Heart right ventricle (tissue), 16 donors: ENCODE measurements at regions not wholly inside any gene's neighbourhood (a gene's known extent, or its start where the extent isn't known, plus 50 kb on each side); places are given as distances from the start of the nearest gene placed in this dataset.

Source experiments
- ATAC-seq, 8 donors: fragments of 200-7000 bp; cut with Tn5 transposase; one replicate each; pipeline ENCODE4 v1.9.1; 2020; ENCODE audit warnings: mild to moderate bottlenecking in 8 of 8, moderate library complexity in 8 of 8, moderate number of reproducible peaks in 1 of 8
- DNase-seq, 2 donors: peaks; one replicate each; pipeline ENCODE4 v3.0.0-alpha.2; 2020
- H3K27ac ChIP-seq, 10 donors: fragments of 200-600 bp; sonication (generic) in 2 of 10; one replicate each; pipeline versions ENCODE4 v1.5.0 to v1.8.0; 2020 to 2022; ENCODE audit warnings: mild to moderate bottlenecking in 3 of 10
- H3K27me3 ChIP-seq, 7 donors: fragments of 200-600 bp; one replicate each; pipeline ENCODE4 v1.8.0; 2021 to 2022; ENCODE audit warnings: mild to moderate bottlenecking in 2 of 7
- H3K36me3 ChIP-seq, 9 donors: fragments of 200-600 bp; sonication (generic) in 1 of 9; one replicate each; pipeline versions ENCODE4 v1.5.0 to v1.8.0; 2020 to 2022; ENCODE audit warnings: mild to moderate bottlenecking in 2 of 9
- H3K4me1 ChIP-seq, 9 donors: fragments of 200-600 bp; sonication (generic) in 1 of 9; one replicate each; pipeline versions ENCODE4 v1.5.0 to v1.8.0; 2020 to 2022; ENCODE audit warnings: mild to moderate bottlenecking in 4 of 9
- H3K4me3 ChIP-seq, 10 donors: fragments of 200-600 bp; sonication (generic) in 2 of 10; one replicate each; pipeline versions ENCODE4 v1.5.0 to v1.8.0; 2020 to 2022; ENCODE audit warnings: mild to moderate bottlenecking in 7 of 10, moderate library complexity in 2 of 10
- H3K9me3 ChIP-seq, 11 donors: fragments of 200-600 bp in 10 of 11; sonication (generic) in 2 of 11; one replicate each; pipeline versions ENCODE4 v1.5.0 to v1.8.0; 2013 to 2022; ENCODE audit warnings: mild to moderate bottlenecking in 2 of 11, control low read depth in 1 of 11, moderate library complexity in 1 of 11
- WGBS, 2 donors: extraction: QIAGEN DNeasy Blood & Tissue Kit; methylation state at CpG; one replicate each; pipeline ENCODE4 v1.1.7; 2013; ENCODE audit warnings: inconsistent platforms in 1 of 2; 5-methylcytosine and 5-hydroxymethylcytosine counted together
- intact Hi-C, 10 donors: fragments of 100-400 bp; cut with DNase I; formaldehyde crosslinking; loops; one replicate each; pipeline versions ENCODE4 v1.11.1 to v1.14.2; 2022
- TF ChIP-seq, protein P1 (sequence below), 9 donors: fragments of 200-600 bp; sonication (generic) in 2 of 9; IDR thresholded peaks; one replicate each; pipeline versions ENCODE4 v1.5.0 to v1.8.0; 2021 to 2022; ENCODE audit warnings: antibody characterized with exemption in 9 of 9, mild to moderate bottlenecking in 5 of 9, moderate library complexity in 1 of 9
- donor health status: Arrhythmogenic right ventricular cardiomyopathy.
- donor health status: ischemic (EF 13 %, LVEDD 7.1; RV severe dilation, severe dysfunction).
- donor health status: healthy with polysubstance abuse.
- donor health status: DM: no; HTN: yes; CAD: no.
- donor health status: DM: no; HTN: no; CAD: no.
- donor health status: ischemic (EF 25% LVEDD 6.9; RV normal size, moderate dysfunction).
- donor health status: ischemic (EF 25% LVEDD 5.7; RV mildly dilated, moderate dysfunction).
- donor health status: healthy.
- donor health status: DM: yes; HTN: yes; CAD: no.
- donor health status: Ischemic cardiomyopathy.
- donor health status: ischemic (EF 35%, LVEDD 5.7; RV mildly dilated, moderate dysfunction).
- donor health status: nonischemic (EF 11% LVEDD 7.7; RV severe dilation, severe dysfunction).
- donor health status: DM: yes; HTN: yes; CAD: no.
- donor health status: PGD.
- donor health status: ischemic (EF 29% LVEDD 5.4; RV normal size, mild dysfunction).
- donor health status: nonischemic (EF 23%, LVEDD 6.1; RV moderate dilation, normal function).

DNA sequence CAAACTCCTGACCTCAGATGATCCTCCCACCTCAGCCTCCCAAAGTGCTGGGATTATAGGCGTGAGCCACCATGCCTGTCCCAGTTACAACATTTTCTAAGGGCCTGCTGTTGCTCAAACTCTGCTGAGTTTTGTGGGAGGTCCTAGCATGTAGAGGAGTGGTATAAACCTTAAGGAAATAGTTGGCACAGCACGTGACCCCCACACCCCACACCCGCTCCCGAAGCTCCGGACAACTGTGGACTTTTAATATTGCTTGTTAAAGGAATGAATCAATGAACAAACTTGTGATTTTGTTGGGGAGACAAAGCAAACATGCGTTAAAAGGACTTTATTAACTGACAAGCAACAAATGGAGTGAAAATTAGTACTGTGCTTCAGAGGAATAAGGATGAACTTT, 137.8 kb upstream of the GATA6 start:
- no peak overlapping the region for H3K27ac ChIP-seq
- H3K27me3 ChIP-seq: peaks cover 0 to 8% (median 0%) of the 10 kb centered on the region in 7 donors
- WGBS, 2 donors: 86 to 89% methylated on average over 6 of the region's 6 CpGs
- H3K9me3 ChIP-seq: no peaks in the 10 kb centered on the region
- TF ChIP-seq, protein P1, sequence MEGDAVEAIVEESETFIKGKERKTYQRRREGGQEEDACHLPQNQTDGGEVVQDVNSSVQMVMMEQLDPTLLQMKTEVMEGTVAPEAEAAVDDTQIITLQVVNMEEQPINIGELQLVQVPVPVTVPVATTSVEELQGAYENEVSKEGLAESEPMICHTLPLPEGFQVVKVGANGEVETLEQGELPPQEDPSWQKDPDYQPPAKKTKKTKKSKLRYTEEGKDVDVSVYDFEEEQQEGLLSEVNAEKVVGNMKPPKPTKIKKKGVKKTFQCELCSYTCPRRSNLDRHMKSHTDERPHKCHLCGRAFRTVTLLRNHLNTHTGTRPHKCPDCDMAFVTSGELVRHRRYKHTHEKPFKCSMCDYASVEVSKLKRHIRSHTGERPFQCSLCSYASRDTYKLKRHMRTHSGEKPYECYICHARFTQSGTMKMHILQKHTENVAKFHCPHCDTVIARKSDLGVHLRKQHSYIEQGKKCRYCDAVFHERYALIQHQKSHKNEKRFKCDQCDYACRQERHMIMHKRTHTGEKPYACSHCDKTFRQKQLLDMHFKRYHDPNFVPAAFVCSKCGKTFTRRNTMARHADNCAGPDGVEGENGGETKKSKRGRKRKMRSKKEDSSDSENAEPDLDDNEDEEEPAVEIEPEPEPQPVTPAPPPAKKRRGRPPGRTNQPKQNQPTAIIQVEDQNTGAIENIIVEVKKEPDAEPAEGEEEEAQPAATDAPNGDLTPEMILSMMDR (IDR thresholded peaks at IDR 0.05): no peak
- H3K4me1 ChIP-seq: no peaks in the 10 kb centered on the region
- H3K36me3 ChIP-seq: no peaks in the 10 kb centered on the region
- DNase-seq (no peak), ATAC-seq (no peak)
- H3K4me3 ChIP-seq: no peak overlapping the region
- intact Hi-C loops: no loop called here

DNA sequence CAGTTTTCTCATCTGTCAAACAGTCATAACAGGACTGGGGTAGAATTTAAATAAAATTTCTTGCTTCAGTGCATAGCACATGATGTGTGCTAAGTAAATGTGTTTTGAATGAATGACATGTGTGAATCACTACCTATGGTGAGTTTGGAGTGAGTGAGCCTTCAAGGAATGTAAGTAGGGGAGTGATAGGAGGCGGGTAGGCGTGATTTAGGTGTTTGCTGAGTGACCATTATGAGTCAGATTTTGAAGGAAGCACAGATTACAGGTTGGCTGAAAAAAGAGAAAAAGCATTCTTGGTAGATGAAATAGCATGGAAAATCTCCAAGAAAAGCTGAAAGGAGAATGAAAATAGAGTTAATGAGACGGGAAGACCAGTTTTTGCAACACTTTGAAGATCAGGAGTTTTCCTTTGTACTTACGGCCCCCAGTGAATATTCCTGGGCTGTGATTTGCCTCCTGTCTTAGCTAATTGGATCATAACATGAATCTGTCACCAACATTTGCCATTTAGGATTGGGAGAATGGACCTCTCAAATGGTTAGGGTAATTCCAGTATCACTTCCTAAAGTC, 136.9 kb upstream of the GATA6 start:
- Histone ChIP-seq H3K4me3 (no peak overlapping the region), H3K27me3 (peaks cover 0 to 4% (median 0%) of the 10 kb centered on the region in 7 donors), H3K36me3 (no peaks in the 10 kb centered on the region), H3K27ac (no peak overlapping the region), H3K4me1 (no peaks in the 10 kb centered on the region), H3K9me3 (no peaks in the 10 kb centered on the region)
- TF ChIP-seq, protein P1 (IDR thresholded peaks at IDR 0.05): no peak
- intact Hi-C loops: no loop called here
- ATAC-seq (no peak), DNase-seq (no peak)
- 70 to 79% methylated on average over 4 of the region's 4 CpGs for WGBS, 2 donors

DNA sequence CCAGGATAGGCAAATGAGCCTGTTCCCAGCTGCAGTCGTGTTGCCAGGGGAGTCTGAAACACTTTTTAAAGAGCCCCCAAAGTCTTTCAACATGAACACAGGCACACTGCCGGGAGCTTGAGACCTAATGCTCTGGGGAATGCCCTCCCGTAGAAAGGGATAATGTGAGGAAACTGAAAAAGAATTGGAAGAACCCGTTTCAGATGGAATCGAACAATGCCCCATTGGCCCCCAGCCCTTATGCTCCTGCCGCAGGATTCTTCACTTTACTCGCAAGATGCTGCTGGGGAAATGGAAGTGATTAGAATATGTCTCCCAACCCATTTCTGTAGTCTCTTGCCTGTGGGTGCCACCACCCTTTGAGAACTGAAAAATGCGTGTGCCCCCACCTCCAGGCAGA, 136.3 kb upstream of the GATA6 start:
- DNase-seq: no peak
- WGBS, 2 donors: 72 to 82% methylated on average over 8 of the region's 8 CpGs
- no peak for ATAC-seq
- Histone ChIP-seq H3K4me1 (no peaks in the 10 kb centered on the region), H3K9me3 (no peaks in the 10 kb centered on the region), H3K36me3 (no peaks in the 10 kb centered on the region), H3K27me3 (peaks cover 0 to 4% (median 0%) of the 10 kb centered on the region in 7 donors), H3K4me3 (no peak overlapping the region), H3K27ac (no peak overlapping the region)
- intact Hi-C loops: no loop called here
- TF ChIP-seq, protein P1 (IDR thresholded peaks at IDR 0.05): no peak

DNA sequence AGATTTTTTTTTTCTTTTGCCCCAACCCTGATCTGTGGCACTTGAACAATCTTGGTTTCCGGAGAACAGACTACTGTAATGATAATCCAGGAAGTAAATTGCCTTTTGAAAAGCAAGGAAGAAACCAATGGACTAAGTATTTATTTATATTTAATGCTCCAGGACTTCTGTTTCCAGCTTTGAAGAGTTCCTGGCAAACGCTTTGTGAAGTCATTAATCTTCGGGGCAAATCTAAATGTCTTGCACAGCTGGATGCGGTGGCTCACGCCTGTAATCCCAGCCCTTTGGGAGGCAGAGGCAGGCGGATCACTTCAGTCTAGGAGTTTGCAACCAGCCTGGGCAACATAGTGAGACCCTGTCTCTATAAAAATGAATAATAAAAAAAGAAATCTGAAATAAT, 135.1 kb upstream of the GATA6 start:
- ATAC-seq (no peak), DNase-seq (no peak)
- Histone ChIP-seq H3K4me3 (no peak overlapping the region), H3K4me1 (no peaks in the 10 kb centered on the region), H3K27ac (no peak overlapping the region), H3K27me3 (peaks cover 0 to 4% (median 0%) of the 10 kb centered on the region in 7 donors), H3K36me3 (no peaks in the 10 kb centered on the region), H3K9me3 (no peaks in the 10 kb centered on the region)
- intact Hi-C loops: no loop called here
- WGBS, 2 donors: 71 to 78% methylated on average over 6 of the region's 6 CpGs
- TF ChIP-seq, protein P1 (IDR thresholded peaks at IDR 0.05): no peak
